ENCODE measurements at regions not wholly inside any gene's neighbourhood (a gene's known extent, or its start where the extent isn't known, plus 50 kb on each side); places are given as distances from the start of the nearest gene placed in this dataset.

DNA sequence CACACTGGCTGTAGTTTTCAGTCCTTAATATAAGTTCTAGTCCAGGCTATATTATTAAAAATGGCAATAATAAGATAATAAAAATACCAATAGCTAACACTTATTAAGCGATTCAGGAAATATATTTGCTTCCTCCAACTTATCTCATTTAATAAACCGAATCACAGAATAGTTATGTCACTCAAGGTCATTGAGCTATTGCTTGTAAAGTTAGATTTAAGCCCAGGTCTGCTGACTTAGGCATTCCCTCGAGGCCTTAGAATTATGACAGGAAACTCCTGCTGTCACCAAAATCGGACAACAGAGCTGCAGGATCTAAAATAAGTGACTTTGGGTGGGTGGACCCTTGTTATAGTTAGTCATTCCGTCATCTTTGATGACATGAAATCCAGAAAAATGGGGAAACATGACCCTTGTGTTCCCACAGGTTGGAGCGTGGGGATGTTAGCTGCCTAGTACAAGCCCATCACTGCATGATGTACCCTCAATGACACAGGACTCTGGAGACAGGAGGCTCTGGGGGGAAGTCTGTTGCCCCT, 181.3 kb upstream of the PHYHIPL start:
- no peak for DNase-seq (ENCODE audit: extremely low read depth, low read depth, low spot score)

DNA sequence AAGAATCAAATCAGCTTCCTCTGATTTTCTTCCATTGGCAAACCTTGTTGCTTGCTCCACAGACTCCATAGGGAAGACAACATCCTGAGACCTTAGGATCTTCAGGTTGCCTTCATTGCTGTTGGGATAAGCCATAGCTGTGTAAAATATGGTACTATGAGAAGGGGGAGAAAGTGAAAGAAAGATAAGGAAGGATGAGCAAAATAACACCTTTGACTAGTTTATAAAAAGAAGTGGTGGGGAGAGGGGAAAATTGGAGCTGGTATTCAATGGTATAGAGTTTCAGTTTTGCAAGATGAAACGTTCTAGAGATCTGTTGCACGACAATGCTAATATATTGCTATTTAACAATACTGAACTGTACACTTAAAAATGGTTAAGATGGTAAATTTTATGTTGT, 180.4 kb upstream of the PHYHIPL start:
- DNase-seq (ENCODE audit: extremely low read depth, low read depth, low spot score): no peak

DNA sequence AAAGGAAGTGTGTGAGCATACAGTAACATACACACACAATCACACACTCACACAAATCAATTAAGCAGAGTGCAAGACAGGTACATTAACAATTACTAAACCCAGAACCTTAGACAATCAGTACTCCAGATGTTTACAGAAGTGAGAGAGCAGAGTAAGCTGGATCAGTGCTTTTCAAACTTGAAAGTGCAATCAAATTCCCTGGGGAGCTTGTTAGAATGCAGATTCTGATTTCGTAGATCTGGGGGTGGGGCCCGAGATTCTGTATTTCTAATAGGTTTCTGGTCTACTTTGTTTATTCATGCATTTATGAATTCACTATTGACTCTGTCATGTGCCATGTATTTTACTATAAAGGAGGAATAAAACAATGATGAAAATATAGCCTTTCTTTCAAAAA, 179.6 kb upstream of the PHYHIPL start:
- DNase-seq (ENCODE audit: extremely low read depth, low read depth, low spot score): no peak

DNA sequence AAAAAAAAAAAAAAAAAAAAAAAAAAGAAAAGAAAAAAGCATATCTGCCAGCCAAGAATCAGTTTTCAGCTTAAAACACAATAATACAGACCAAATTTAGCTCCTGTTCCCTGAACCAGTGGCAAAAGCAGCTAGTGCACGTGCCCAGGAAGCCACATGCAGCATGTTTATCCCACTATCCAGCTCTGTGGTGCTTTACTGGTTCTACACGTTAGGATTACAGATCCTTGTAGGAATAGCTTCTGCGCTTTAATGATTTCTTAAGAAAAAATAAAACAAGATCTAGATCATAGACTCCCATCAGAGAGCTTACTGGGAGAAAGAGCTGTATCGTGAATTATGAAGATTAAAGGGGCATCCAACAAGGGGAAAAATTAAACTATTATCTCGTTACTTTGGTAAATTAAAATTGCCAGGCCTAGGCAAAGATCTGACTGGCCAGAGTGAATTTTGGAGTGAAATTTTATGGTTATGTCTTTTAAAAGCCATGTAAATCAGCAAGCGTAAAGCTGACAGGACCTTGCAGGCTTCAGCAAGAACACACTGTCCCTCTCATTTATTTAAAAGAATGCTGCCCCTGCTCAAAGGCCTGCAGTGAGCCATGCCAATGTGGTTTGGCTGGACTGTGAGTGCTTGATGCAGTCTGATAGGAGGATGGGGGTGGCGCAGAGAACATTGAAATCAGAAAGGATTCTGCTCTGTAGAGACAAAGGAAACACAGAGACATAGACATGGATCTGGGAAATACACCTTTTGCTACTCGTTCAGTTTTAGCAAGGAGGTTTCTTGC, 177.3 kb upstream of the PHYHIPL start:
- no peak for DNase-seq (ENCODE audit: extremely low read depth, low read depth, low spot score)

DNA sequence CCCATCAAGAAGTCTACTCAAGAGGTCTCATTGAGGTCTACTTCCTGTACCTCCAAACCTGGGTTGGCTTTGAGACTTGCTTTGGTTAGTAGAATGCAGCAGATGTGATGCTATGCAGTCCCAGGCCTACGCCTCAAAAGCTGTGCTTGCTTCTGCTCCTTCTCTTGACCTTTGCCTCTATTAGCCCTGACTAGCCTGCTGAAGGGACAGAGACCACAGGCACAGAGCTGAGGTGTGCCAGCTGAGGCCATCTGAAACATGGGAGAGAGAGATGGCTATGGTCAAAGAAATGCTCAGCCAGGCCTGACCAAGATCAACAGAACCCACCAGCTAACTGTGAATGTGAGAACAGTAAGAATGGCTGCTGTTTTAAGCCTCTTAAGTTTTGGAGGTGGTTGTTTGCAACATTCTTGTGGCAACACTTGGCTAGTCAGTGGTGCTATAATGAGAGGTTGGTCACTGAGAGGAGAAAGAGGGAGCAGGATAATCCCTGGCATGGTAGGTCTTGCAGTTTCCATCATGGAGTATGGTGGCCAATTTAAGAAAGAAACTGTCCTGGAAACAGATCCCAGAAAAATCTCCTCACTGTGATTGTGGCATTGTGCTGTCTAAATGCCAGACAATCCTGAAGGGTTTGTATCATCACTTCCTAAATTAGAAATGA, 176.1 kb upstream of the PHYHIPL start:
- DNase-seq (ENCODE audit: extremely low read depth, low read depth, low spot score): no peak

DNA sequence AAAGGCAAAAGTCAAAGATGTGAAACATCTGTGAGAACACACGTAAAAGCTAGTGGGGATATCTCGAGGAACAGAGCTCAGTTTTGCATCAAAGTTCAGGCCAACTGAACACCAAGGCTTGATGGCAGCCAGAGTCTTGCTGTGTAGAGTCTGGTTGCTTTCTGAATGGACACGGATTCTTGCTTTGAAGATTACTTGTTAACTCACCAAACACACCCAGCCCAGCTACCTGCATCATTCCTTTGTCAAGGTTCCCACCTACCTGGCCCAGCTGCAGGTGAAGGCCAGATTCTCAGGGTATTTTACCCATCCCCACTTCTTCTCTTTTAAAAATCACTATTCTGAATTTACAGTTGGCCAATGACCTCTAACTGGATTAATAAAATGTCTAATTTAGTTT, 174.4 kb upstream of the PHYHIPL start:
- DNase-seq (ENCODE audit: extremely low read depth, low read depth, low spot score): no peak

DNA sequence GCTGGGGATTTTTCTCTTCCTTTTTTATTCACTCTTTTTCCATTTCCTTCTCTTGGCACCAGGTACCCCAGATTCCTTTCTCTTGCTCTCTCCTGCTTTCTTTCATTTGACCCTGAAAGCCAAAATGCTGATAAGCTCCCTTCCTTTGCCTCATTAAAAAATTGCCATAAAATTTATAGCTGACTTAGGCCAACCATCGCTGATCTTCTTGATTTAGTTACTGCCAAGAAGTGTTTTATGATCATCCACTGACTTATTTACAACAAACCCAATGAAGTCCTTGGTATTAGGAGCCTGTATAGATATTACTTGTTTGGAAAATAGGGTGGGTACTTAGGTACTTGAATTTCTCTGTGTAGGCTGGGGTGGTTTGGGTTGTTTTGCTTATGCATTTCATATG, 173.2 kb upstream of the PHYHIPL start:
- no peak for DNase-seq (ENCODE audit: extremely low read depth, low read depth, low spot score)

DNA sequence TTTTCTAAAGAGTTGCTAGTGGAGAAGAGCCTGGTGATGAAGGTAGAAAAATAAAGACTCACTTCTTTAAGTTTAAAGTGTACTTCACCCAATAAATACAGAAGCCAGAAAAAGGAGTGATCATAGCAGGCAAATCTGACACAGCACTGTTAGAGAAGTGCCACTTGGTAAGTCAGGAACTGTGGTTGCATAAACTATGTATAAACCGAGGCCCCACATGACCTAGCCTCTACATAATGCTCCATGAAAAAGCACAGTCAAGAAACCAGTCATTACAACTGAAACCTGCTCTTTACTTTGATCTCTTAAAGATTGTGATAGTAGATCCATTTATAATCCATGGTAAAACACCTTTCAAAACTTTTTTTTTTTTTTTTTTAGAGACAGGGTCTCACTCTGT, 172.1 kb upstream of the PHYHIPL start:
- DNase-seq (ENCODE audit: extremely low read depth, low read depth, low spot score): no peak

DNA sequence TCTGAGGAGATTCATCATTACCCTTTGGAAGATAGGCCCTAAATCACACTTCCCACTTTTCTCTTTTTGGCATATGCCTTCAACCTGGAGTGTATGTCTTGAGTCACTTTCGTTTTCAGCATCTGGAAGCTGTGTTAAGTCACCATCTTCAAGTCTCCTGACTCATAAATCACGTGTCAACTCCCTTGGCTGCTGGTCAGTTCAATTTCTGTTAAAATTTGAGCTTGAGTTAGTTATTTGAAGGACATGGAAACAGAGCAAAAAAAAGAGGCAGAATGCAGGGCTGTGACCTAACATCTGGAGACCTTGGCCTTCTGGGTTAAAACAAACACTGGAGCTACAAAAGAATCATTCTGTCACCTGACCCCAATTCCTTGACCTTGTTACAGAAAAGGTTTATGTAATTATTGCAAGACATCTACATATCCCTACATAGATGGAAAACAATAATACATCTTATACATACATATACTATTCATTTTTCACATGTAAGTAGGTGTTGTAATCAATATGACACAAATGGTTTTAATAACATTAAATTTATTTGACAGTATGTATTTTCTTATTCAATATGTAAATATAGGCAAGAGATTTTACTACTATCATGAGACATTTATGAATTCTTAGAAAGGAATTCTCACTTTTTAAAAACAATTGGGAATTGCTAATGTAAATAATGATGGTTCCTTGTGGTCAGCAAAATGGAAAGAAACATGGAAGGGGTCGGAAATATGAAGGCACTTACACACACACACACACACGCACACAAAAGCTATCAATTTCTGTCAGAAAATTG, 169.7 kb upstream of the PHYHIPL start:
- DNase-seq (ENCODE audit: extremely low read depth, low read depth, low spot score): no peak

DNA sequence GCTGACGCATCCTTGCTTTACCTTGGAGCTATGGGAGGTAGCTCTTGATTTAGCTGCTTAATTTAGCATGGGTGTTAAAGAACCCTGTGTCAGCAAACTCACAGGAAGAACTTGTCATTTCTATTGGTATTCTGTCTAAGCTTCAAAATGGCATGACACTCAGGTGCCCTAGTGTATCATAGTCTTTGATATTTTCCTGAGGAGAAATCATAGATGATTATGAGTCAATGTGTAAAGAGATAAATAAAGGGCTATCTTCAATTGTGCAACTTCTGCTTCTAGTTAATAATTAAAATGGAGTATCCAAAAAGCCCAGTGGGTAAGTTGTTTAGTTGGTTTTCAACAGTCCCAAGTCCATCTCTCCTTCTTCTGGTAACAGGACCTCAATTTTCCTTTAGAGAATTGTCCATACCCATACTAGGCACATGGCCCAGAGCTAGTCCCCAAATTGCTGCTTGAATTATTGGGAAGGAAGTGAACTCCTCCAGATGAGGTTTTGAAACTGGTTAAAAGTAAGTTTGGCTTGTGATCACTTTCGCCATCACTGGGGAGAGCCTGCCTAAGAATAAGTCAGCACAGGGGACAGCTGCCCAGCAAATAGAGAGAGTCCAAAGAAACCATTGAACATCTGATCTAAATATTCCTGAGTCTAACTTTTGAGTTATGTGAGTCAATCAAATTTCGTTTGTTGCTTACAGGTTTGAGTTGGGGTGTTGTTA, 169.0 kb upstream of the PHYHIPL start:
- no peak for DNase-seq (ENCODE audit: extremely low read depth, low read depth, low spot score)

DNA sequence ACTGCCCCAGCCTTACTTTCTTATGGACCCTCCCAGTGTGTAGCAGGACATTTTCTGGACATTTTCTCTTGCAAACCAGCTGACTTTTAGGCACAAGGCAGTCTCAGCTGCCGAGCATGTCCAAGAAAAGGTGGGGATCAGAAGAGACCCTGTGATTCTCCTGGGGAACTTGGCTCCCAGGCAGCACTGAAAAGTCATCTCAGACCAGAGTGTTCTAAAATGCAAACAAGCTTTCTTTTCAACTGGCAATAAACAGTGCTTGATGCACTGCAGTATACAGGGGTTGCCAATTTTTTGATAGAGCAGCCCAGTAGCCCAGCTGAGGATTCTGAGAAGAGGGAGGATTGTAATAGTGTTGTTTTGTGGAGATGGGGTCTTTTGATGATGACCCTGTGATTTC, 168.0 kb upstream of the PHYHIPL start:
- DNase-seq (ENCODE audit: extremely low read depth, low read depth, low spot score): no peak

DNA sequence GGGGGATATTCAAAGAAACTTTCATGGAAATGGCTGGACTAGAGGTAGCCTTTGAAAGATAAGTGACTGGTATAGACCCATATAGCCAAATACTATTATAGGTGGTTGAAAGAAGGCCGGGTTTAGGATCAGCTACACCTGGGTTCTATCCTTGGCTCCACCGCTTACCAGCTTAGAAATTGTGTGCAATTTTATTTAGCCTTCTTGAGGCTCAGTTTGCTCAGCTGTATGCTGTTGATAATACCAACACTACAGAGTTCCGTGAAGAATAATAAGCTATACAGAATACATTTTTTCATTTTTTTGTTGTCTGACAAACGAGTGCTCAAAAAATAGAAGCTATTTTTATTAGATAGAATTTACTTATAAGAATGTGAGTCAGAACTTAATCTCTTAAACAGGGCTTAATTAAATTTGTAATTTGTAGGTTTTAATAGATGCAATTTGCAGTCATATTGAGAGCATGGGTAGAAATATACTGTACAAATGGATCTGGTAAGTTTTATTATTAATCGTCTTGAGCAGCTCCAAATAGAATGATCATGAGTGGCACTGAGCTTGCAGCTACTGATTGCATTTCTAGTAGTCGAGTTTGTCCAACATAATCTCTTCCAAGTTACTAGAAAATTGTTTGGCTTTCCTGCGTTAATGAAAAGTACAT, 164.3 kb upstream of the PHYHIPL start:
- no peak for DNase-seq (ENCODE audit: extremely low read depth, low read depth, low spot score)

DNA sequence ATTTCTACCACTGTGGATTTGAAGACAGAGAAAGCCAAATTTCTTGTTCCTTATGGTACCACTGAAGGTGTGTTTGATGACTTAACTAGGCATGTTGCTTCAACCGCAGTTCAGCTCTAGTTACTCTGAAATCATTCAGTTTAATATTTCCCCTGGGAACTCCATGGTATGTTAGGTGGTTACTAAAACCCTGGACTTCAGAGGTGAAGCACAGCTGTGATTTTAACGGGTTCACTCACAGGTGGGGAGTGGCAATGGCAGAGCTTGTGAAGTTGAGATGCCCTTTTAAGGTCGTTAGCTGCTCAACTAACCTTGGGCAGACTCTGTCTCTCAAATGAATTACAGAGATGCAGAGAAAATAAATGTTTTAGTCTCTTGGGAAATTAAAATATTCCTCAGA, 163.6 kb upstream of the PHYHIPL start:
- DNase-seq (ENCODE audit: extremely low read depth, low read depth, low spot score): no peak

DNA sequence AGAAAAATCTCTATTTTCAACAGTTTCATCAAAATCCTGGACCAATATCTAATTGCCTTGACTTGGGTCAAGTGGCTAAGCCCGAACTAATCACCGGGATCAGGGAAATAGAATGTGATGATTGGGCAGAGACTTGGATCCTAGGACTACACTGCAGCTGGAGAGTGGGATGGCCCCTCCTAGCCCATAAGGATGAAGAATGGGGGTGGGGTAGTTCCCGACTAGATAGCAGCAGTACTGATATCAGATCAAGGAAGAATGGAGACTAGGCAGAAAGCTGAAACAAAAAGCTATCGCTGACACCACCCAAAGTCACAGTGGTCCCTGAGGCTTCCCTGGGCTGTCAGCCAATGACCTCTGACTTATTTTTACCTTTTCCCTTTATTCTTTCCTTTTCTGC, 160.4 kb upstream of the PHYHIPL start:
- DNase-seq (ENCODE audit: extremely low read depth, low read depth, low spot score): no peak

DNA sequence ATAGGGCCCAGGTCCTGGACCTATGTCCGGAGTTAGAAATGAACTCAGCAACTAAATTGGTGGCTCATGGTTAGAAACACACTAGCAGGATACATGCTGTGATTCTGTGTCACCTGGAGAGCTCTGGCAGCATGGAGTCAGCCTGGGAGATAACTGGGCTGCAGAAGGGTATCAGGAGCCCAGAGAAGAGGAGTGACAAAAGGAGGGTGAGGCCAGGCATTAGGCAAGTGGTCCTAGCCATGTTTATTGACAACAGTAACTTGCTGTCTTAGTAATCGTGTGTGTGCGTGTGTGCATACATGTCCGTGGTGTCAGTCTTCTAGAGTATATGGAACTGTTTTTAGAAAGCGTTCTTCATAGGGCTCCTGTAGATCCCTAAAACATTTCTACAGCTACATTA, 157.5 kb upstream of the PHYHIPL start:
- DNase-seq (ENCODE audit: extremely low read depth, low read depth, low spot score): no peak

DNA sequence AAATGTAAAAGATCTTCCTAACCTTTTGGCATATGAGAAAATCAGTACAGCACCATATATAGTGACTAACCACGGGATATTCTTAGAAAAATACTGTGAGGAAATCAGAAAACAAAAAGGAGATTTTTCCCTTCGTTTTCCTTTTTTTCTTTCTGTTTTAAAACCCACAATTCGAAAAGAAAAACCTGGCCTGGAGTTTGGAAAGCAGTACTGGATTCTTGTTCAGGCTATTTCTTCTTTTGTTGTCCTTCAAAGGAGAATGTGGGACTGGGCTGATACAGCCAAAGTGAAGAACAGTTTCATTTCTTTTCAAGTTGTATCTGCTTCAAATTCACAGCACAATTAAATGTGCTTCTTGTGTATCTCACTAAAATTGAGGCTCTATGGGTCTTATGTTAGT, 156.8 kb upstream of the PHYHIPL start:
- DNase-seq (ENCODE audit: extremely low read depth, low read depth, low spot score): no peak

DNA sequence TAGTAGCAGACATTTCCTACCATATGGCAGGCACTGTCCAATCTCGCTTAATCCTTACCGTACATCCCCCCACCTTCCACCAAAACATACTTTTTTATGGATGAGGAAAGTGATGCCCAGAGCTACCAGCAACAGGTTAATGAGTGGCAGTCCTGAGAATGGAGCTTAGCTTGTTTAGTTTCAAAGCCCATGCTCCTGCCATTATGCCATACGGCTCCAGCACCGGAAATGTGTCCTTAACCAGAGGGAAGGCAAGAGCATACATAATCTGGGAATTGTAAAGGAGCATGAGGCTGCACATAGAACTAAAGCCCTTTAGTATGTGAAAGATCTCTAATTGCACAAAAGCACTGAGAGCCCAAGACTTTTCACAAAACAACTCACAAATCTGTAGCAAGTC, 155.9 kb upstream of the PHYHIPL start:
- no peak for DNase-seq (ENCODE audit: extremely low read depth, low read depth, low spot score)

DNA sequence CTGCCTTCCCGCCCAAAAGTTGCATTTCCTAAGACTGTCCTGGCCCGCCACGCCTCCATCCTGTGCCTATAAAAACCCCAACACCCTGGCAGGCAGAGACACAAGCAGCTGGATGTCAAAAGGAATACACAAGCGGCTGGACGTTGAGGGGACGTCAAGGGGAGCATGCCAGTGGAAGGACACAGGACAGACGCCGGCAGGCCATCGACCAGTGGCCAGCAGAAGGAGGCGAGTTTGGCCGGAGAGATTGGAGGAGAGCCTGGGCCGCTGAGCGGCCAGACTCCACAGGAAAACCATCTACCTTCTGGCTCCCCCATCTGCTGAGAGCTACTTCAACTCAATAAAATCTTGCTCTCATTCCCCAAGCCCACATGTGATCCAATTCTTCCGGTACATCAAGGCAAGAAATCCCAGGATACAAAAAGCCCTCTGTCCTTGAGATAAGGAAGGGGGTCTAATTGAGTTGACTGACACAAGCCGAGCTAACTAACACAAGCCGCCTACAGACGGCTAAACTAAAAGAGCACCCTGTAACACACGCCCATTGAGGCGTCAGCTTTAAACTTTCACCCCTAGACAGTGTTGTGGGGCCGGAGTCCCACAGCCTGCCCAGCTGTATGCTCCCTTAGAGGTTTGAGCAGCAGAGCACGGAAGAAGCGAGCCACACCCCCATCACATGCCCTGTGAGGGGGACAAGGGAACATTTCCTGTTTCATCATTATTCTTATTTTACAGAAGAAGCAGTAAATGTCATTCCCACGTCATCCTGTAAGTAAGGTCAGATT, 150.3 kb upstream of the PHYHIPL start:
- DNase-seq (ENCODE audit: extremely low read depth, low read depth, low spot score): no peak

DNA sequence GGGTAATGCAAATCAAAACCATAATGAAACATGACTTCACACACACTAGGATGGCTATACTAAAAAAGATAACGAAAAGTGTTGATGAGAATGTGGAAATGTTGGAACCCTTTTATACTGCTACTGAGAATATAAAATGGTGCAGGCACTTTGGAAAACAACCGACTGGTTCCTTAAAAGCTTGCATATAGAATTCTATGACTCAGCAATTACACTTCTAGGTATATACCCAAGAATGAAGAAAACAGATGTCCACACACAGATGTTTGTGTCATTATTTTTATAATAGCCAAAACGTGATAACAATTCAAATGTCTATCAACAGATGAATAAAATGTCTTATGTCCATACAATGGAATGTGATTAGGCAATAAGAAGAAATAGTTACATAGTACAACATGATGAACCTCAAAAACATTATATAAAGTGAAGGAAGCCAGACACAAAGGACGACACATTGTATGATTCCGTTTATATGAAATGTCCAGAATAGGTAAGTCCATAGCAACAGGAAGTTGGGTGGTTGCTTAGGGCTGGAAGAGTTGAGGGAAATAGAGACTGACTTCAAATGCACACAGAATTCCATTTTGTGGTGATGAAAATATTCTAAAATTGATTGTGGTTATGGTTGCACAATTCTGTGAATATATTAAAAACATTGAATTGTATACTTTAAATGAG, 148.3 kb upstream of the PHYHIPL start:
- no peak for DNase-seq (ENCODE audit: extremely low read depth, low read depth, low spot score)

Data from glomerular endothelial cell (primary cell).